ENCODE measurements at regions not wholly inside any gene's neighbourhood (a gene's known extent, or its start where the extent isn't known, plus 50 kb on each side); places are given as distances from the start of the nearest gene placed in this dataset.

GRCh38 chr16:5761592-5761991, 664.0 kb upstream of the EEF2KMT start:
- TF ChIP-seq FOXP2 (optimal IDR thresholded peaks at IDR 0.05; ENCODE audit: borderline replicate concordance, extremely low read depth, extremely low read length, insufficient read depth) (no peak), TAF1 (IDR thresholded peaks at IDR 0.05; ENCODE audit: borderline replicate concordance, insufficient read depth, low read length) (no peak), SIN3A (IDR thresholded peaks at IDR 0.05; ENCODE audit: borderline replicate concordance, insufficient read depth, low read length) (no peak), REST (IDR thresholded peaks at IDR 0.05; ENCODE audit: insufficient read depth in 1 of 2, low read depth in 2 of 2, low read length in 2 of 2) (no peak)

GRCh38 chr16:5758281-5758680, 660.7 kb upstream of the EEF2KMT start:
- TF ChIP-seq TAF1 (IDR thresholded peaks at IDR 0.05; ENCODE audit: borderline replicate concordance, insufficient read depth, low read length) (no peak), SIN3A (IDR thresholded peaks at IDR 0.05; ENCODE audit: borderline replicate concordance, insufficient read depth, low read length) (no peak), POLR2AphosphoS5 (IDR thresholded peaks at IDR 0.05; ENCODE audit: low read depth, low read length) (no peak), REST (IDR thresholded peaks at IDR 0.05; ENCODE audit: insufficient read depth in 1 of 2, low read depth in 2 of 2, low read length in 2 of 2) (no peak), FOXP2 (optimal IDR thresholded peaks at IDR 0.05; ENCODE audit: borderline replicate concordance, extremely low read depth, extremely low read length, insufficient read depth) (no peak)

- TF ChIP-seq TAF1 (IDR thresholded peaks at IDR 0.05; ENCODE audit: borderline replicate concordance, insufficient read depth, low read length) (no peak), POLR2AphosphoS5 (IDR thresholded peaks at IDR 0.05; ENCODE audit: low read depth, low read length) (no peak), SIN3A (IDR thresholded peaks at IDR 0.05; ENCODE audit: borderline replicate concordance, insufficient read depth, low read length) (no peak), FOXP2 (optimal IDR thresholded peaks at IDR 0.05; ENCODE audit: borderline replicate concordance, extremely low read depth, extremely low read length, insufficient read depth) (no peak)
These were observed 659.4 kb upstream of the EEF2KMT start for GRCh38 chr16:5756969-5757368.

GRCh38 chr16:5753381-5753780, 655.8 kb upstream of the EEF2KMT start:
- TF ChIP-seq SIN3A (IDR thresholded peaks at IDR 0.05; ENCODE audit: borderline replicate concordance, insufficient read depth, low read length) (no peak), REST (IDR thresholded peaks at IDR 0.05; ENCODE audit: insufficient read depth in 1 of 2, low read depth in 2 of 2, low read length in 2 of 2) (no peak), FOXP2 (optimal IDR thresholded peaks at IDR 0.05; ENCODE audit: borderline replicate concordance, extremely low read depth, extremely low read length, insufficient read depth) (no peak), TAF1 (IDR thresholded peaks at IDR 0.05; ENCODE audit: borderline replicate concordance, insufficient read depth, low read length) (no peak), POLR2AphosphoS5 (IDR thresholded peaks at IDR 0.05; ENCODE audit: low read depth, low read length) (no peak)

- no peak for TF ChIP-seq POLR2AphosphoS5 (IDR thresholded peaks at IDR 0.05; ENCODE audit: low read depth, low read length)
- TF ChIP-seq REST (IDR thresholded peaks at IDR 0.05; ENCODE audit: insufficient read depth in 1 of 2, low read depth in 2 of 2, low read length in 2 of 2), result no peak
- no peak for TF ChIP-seq FOXP2 (optimal IDR thresholded peaks at IDR 0.05; ENCODE audit: borderline replicate concordance, extremely low read depth, extremely low read length, insufficient read depth)
- no peak for TF ChIP-seq SIN3A (IDR thresholded peaks at IDR 0.05; ENCODE audit: borderline replicate concordance, insufficient read depth, low read length)
- TF ChIP-seq TAF1 (IDR thresholded peaks at IDR 0.05; ENCODE audit: borderline replicate concordance, insufficient read depth, low read length), result no peak
These were observed 653.6 kb upstream of the EEF2KMT start for GRCh38 chr16:5751216-5751615.
